ENCODE measurements at regions not wholly inside any gene's neighbourhood (a gene's known extent, or its start where the extent isn't known, plus 50 kb on each side); places are given as distances from the start of the nearest gene placed in this dataset.

DNA sequence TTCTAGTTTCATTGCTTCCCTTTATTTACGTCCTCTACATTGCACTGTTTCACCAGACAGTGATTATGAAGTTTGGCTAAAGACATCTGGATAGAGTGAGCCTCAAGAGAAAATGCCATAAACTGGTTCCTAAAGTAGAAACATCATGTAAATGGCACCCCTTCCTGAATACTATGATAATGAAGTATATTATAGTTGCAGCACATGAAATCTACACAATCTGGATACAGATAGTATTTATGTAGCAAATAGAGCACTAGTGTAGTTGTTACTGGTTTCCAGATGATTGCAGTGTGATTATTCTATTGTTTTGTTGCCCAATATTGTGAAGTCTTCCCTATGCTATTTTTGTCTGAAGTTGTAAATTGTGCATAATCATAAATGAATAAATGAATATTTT lies 2786.9 kb upstream of the PCDH20 start:
- TF ChIP-seq ZFX (IDR thresholded peaks at IDR 0.05): no peak
- TF ChIP-seq, protein P1, sequence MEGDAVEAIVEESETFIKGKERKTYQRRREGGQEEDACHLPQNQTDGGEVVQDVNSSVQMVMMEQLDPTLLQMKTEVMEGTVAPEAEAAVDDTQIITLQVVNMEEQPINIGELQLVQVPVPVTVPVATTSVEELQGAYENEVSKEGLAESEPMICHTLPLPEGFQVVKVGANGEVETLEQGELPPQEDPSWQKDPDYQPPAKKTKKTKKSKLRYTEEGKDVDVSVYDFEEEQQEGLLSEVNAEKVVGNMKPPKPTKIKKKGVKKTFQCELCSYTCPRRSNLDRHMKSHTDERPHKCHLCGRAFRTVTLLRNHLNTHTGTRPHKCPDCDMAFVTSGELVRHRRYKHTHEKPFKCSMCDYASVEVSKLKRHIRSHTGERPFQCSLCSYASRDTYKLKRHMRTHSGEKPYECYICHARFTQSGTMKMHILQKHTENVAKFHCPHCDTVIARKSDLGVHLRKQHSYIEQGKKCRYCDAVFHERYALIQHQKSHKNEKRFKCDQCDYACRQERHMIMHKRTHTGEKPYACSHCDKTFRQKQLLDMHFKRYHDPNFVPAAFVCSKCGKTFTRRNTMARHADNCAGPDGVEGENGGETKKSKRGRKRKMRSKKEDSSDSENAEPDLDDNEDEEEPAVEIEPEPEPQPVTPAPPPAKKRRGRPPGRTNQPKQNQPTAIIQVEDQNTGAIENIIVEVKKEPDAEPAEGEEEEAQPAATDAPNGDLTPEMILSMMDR (conservative IDR thresholded peaks at IDR 0.05): no peak
- no peak overlapping the region for H3K27ac ChIP-seq

DNA sequence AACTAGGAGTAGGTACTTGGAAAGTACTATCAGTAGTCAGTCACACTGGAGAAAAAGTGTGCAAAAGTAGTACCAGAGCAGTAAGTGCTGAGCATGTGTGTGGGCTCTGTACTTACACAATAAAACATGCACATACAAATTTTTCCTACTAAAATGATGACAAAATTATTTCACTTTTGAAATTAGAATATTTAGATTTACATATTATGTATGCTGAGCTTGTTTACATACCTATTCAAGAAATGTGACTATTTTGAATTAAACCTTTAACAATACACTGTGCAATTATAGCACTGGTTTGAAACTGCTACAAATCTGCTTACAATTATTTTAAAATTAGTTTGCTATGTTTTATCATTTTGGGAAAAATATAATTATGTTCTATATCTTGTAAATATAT lies 2781.6 kb upstream of the PCDH20 start:
- no peak overlapping the region for H3K27ac ChIP-seq
- no peak for TF ChIP-seq ZFX (IDR thresholded peaks at IDR 0.05)
- TF ChIP-seq, protein P1 (conservative IDR thresholded peaks at IDR 0.05): no peak

DNA sequence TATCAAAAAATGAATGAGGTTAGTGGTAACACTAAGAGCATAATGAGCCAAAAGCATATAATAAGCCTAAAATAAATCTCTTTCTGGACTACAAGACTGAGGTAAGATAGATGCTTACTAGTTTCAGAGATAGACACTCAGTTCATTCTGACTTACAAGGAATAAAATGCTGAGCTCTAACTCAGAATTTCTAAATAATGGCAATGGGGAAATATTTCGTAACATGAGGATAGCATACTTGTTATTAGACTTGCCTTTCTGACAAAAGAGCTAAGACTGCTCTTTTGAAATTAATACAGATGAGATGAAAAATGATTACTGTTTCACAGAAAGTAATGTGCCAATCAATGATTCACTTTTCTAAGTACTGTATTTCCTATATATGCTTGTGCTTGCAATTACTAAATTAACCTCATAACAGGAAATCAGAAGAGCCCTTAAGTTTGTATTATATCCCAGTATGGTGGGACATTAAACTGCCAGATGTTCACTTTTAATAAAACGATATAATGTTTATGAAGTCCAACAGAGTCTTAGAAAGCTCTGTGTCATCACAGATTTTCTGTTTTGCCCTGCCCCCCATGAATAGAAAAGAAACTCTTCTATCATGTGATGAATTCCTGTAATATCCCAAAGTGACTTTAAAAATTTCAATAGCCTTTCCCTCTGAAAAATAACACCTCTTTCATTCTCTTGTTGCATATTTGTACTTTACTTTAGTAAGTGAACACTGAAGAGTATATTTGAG lies 2771.0 kb upstream of the PCDH20 start:
- no peak overlapping the region for H3K27ac ChIP-seq
- TF ChIP-seq, protein P1 (conservative IDR thresholded peaks at IDR 0.05): no peak
- no peak for TF ChIP-seq ZFX (IDR thresholded peaks at IDR 0.05)

DNA sequence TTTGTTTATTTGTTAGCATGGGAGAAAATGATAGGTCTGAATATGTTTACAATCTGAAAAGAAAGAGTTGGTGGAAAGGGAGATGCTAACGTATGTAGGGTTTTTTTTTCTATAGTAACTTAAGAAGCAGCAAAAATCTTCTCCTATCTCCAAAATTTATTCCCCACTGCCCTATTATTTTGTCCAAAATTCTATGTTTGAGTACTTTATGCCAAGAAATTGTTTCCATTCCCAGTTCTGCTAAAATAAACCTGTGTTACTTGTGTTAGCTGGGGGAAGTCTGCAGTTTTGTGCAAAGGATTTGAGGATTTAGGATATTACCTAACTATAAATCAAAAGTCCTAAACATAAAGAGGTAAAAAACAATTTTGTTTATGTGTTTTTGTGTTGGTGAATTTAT lies 2770.4 kb upstream of the PCDH20 start:
- no peak overlapping the region for H3K27ac ChIP-seq
- TF ChIP-seq ZFX (IDR thresholded peaks at IDR 0.05): no peak
- TF ChIP-seq, protein P1 (conservative IDR thresholded peaks at IDR 0.05): no peak

DNA sequence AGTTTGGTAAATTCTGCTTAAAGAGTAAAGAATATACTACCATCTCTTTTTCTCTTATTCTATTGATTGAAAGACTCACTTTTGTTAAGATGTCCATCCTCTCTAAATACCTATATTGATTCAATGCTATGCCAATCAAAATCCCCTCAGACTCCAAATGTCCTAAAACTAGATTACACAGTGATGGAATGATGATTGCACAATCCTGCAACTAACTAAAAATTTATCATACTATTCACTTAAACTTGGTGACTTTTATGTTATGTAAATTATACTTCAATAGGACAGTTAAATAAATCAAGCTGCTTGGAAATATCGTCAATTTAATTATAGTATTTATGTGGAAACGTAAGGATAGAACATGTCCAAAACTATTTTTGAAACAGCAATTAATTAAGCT lies 2765.1 kb upstream of the PCDH20 start:
- no peak overlapping the region for H3K27ac ChIP-seq
- TF ChIP-seq, protein P1 (conservative IDR thresholded peaks at IDR 0.05): no peak
- TF ChIP-seq ZFX (IDR thresholded peaks at IDR 0.05): no peak

DNA sequence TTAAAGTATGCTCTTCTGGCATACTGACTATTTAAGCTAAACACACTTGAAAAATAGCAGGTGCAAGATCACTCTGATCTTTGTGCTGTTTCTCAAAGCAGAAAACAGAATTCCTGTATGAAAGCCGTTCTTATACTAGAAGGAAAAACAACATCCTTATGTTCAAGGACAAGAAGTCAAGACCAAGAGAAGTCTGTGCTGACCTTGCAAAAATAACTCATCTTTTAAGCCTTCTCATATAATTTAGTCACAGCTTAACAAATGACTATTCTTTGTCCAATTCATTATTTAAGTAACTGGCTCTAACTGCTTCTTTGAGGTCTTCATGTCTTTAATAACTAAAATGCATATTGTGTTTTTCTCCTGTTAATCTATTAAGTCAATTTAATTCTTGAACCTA lies 2750.2 kb upstream of the PCDH20 start:
- H3K27ac ChIP-seq: no peak overlapping the region
- no peak for TF ChIP-seq ZFX (IDR thresholded peaks at IDR 0.05)
- TF ChIP-seq, protein P1 (conservative IDR thresholded peaks at IDR 0.05): no peak

DNA sequence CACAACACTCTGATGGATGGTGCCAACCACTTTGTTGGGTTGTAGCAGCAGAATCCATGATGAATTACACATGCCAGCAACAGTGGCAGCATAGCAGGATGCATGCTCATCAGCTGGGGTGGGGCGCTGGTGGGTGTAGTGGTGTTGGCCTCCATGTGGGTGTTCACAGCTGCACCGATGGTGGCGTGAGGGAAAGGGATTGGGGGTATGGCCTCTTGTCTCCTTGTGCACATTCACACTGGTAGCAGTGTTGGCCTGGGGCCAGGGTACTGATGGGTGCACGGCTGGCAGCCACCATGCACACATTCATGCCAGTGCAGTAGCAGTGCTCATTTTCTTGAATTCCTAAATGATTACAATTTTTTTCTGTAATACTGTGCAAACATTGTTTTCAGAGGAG lies 2748.8 kb upstream of the PCDH20 start:
- no peak for TF ChIP-seq ZFX (IDR thresholded peaks at IDR 0.05)
- TF ChIP-seq, protein P1 (conservative IDR thresholded peaks at IDR 0.05): no peak
- no peak overlapping the region for H3K27ac ChIP-seq

Measured in C4-2B (cell line).